ENCODE measurements at regions not wholly inside any gene's neighbourhood (a gene's known extent, or its start where the extent isn't known, plus 50 kb on each side); places are given as distances from the start of the nearest gene placed in this dataset.

DNA sequence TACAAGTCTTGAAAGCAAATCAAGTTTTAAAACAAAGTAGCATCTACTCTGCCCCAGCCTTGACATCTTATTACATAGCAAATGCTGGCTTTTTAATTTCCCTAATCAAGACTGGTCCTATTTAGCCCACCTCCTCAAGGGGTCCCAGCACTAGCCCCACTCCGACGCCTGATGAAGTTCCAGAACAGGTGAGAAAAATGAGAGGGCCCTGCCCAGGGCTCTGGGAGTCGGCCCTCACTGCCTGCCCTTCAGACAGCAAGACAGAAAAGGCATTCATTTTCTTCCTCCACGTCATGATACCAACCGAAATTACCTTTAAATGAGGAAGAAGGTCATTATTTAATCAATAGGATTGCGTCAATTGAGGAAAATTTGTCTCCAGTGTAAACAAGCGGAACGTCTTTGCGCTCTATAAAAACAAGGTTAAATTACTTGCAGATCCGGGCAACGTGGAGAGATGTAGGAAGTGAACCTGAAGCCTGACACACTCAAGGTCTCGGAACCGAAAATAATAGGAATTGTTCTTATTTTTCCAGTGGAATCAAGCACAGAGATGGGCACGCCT lies 170.6 kb upstream of the PKDCC start:
- TF ChIP-seq, protein P1, sequence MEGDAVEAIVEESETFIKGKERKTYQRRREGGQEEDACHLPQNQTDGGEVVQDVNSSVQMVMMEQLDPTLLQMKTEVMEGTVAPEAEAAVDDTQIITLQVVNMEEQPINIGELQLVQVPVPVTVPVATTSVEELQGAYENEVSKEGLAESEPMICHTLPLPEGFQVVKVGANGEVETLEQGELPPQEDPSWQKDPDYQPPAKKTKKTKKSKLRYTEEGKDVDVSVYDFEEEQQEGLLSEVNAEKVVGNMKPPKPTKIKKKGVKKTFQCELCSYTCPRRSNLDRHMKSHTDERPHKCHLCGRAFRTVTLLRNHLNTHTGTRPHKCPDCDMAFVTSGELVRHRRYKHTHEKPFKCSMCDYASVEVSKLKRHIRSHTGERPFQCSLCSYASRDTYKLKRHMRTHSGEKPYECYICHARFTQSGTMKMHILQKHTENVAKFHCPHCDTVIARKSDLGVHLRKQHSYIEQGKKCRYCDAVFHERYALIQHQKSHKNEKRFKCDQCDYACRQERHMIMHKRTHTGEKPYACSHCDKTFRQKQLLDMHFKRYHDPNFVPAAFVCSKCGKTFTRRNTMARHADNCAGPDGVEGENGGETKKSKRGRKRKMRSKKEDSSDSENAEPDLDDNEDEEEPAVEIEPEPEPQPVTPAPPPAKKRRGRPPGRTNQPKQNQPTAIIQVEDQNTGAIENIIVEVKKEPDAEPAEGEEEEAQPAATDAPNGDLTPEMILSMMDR (IDR thresholded peaks at IDR 0.05), result no peak
- no peak for TF ChIP-seq POLR2A (IDR thresholded peaks at IDR 0.05)

Data from thyroid gland (tissue), 4 donors.